AG10803 (cell line): ENCODE measurements at regions not wholly inside any gene's neighbourhood (a gene's known extent, or its start where the extent isn't known, plus 50 kb on each side); places are given as distances from the start of the nearest gene placed in this dataset.
A peak's percentile ranks its signal among the peaks of the same experiment; 100 is the strongest.

Experiments used
- DNase-seq: peaks from one replicate; pipeline ENCODE4 v3.0.0; 2010; ENCODE audit warnings: low read depth
- H3K4me3 ChIP-seq: 2 replicates; pipeline ENCODE4 v1.5.1; 2011; ENCODE audit warnings: mild to moderate bottlenecking, low read length, control low read depth
- CTCF ChIP-seq: conservative IDR thresholded peaks from 2 replicates; pipeline ENCODE4 v1.5.1; 2011; ENCODE audit warnings: mild to moderate bottlenecking, low read length, control low read depth, inconsistent platforms

- no peak overlapping the region for H3K4me3 ChIP-seq
- TF ChIP-seq CTCF = no peak
- no peak for DNase-seq
Measured at GRCh38 chr18:10289251-10289650, 165.2 kb upstream of the APCDD1 start.

- no peak overlapping the region for H3K4me3 ChIP-seq
- peak; percentile 46 for DNase-seq
- no peak for TF ChIP-seq CTCF
Measured at GRCh38 chr18:10289951-10290637, 164.3 kb upstream of the APCDD1 start.

GRCh38 chr18:10290638-10291235 lies 163.7 kb upstream of the APCDD1 start:
- H3K4me3 ChIP-seq = no peak overlapping the region
- no peak for TF ChIP-seq CTCF
- DNase-seq = no peak

GRCh38 chr18:10291568-10291981 lies 162.9 kb upstream of the APCDD1 start:
- peak; percentile 31 for DNase-seq
- H3K4me3 ChIP-seq = no peak overlapping the region
- TF ChIP-seq CTCF = no peak

GRCh38 chr18:10293966-10294365 lies 160.5 kb upstream of the APCDD1 start:
- no peak overlapping the region for H3K4me3 ChIP-seq
- no peak for DNase-seq
- no peak for TF ChIP-seq CTCF

- no peak for TF ChIP-seq CTCF
- no peak for DNase-seq
- no peak overlapping the region for H3K4me3 ChIP-seq
Measured at GRCh38 chr18:10295751-10296150, 158.7 kb upstream of the APCDD1 start.

GRCh38 chr18:10296491-10296890 lies 157.9 kb upstream of the APCDD1 start:
- no peak for DNase-seq
- no peak overlapping the region for H3K4me3 ChIP-seq
- TF ChIP-seq CTCF = no peak
